ENCODE measurements at regions not wholly inside any gene's neighbourhood (a gene's known extent, or its start where the extent isn't known, plus 50 kb on each side); places are given as distances from the start of the nearest gene placed in this dataset.
"Not testable (repeated sequence)": the region's sequence is repeated elsewhere in the genome, so short reads cannot be mapped to it uniquely, and the experiment has no call there.

DNA sequence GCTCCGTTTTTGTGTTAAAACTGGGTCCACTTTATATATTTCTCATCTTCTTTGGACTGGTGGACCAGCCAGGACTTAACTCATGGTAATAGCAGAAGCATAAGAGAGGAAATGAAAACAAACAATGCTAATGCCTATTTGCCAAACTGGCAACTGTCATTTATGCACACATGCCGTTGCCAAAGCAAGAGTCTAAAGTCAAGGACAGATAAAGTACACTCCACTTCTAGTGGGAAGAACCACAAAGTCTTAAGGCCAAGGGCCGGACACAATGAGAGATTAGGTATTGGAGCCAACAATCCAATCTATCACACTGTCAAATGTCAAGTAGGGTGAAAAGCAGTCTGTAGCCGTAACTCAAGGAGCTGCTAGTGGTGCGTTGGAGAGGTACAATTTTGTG lies 157.7 kb downstream of the LYPLAL1 start:
- H3K4me3 ChIP-seq: no peak overlapping the region
- H3K27ac ChIP-seq: no peak overlapping the region

DNA sequence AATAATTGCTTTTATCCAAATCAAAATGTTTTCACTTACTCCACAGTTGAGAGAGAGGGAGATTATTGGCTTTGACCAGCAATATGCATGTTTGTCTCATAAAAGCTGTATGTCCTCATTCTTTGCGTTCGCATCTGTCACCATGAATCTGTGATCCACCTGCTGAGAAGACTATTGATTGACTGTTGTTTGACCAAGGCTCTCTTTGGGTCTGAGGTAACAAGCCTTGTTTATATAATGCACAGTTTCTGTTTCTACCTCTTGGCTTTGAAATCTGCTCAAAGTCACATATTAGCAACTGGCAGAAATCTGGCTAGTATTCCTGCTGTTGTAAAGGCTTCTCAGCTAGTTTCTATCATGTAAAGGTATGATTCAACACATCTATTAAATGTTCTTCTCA lies 157.0 kb downstream of the LYPLAL1 start:
- Histone ChIP-seq H3K27ac (no peak overlapping the region), H3K4me3 (no peak overlapping the region)

DNA sequence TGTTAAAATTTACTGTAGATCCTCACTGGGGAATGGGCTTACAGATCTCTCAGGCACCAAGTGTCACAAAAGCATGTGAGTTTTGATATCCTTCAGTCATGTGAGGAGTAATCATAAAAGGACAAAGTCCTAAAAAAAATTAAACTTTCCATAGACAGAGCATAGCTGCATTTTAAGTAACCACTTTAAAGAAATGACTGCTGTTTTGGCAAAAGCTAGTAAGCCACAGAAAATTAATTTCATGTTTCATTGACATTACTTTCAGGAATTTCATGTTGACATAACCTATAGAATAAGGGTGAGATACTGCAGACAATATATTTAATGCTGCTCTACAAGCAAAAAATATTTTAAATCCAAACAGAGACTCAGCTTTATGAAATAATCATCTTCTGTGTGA lies 156.3 kb downstream of the LYPLAL1 start:
- Histone ChIP-seq H3K4me3 (no peak overlapping the region), H3K27ac (no peak overlapping the region)

DNA sequence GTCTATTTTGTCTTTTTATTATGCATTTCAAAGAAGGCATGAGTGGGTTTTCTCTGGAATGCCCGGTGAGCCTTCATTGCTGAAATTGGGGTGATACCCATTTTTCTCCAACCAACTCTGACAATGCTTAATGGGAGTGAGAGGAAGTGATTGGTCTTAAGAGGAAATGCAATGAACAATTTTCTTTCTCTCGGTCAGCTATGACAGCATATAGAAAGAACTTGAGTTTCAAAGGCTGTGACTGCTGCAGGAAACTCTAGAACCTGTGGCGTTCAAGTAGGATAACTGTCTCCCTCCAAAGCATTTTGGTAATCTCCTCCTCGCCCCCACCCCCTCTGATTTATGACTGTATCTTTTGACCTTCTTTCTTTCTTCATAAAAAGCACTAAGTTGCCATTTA lies 155.9 kb downstream of the LYPLAL1 start:
- no peak overlapping the region for H3K27ac ChIP-seq

DNA sequence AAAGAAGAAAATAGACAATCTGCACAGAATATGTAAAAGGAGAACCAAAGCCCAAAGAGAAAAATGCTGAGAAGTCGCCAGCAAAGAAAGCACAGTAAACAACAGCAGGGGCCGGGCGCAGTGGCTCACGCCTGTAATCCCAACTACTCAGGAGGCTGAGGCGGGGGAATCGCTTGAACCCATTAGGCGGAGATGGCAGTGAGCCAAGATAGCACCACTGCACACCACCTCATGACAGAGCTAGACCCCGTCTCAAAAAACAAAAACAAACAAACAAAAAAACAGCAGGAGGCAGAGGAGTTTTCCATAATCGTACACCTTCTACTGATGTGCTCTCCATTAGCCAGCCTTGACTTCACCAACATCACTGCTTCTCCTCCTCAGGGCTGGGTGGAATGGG lies 153.2 kb downstream of the LYPLAL1 start:
- Histone ChIP-seq H3K27ac (no peak overlapping the region), H3K4me3 (no peak overlapping the region)

More for the DNA sequence above, 155.9 kb downstream of the LYPLAL1 start:
- H3K4me3 ChIP-seq: no peak overlapping the region

DNA sequence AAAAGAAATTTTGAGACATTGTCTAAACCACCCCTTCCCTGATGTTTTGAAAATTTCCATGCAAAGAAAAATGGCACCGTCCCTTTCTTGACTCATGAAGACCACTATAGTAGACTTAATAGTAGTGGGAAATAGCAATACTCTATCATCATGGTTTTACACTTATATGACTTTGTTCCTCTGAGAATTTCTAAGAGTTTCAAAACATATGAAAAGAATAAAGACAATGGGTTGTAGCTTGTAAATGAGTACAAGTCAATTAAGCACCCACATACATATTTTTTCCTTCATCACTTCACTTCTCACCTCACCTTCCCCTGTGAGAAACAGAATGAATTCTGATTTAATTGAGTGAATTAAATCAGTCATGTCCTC lies 151.7 kb downstream of the LYPLAL1 start:
- no peak overlapping the region for H3K27ac ChIP-seq
- H3K4me3 ChIP-seq: no peak overlapping the region

DNA sequence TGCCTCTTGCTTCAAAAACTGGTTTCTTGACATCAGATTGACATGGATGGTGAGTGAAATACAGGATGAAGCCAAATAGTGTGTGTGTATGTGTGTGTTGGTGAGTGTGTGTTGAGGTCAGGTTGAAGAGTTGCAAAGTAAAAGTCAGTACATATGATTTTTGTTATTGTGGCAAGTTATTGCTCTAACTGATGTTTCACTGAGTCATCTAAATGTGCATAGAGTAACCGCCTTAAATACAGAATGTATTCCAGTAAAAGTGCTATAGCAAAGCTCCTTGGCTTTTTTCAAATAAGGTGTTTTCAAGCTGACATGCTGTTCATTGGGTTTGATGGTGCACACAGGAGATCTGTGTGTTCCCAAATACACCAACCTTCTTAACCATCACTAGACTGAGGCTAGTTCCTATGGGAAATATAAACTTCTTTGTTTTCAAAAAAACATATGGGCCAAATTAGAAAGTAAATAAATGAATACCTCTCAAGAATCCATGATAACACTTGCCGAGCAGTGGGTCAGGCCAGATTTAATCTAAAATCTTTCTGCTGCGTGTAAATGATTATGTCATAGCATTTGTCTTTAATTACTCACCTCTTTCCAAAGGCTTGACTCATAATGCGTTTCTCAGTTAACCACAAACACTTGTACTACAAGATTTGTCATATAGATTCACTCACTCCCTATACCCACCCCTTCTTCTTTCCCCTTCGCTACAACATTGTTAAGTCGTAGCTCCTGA lies 151.1 kb downstream of the LYPLAL1 start:
- no peak overlapping the region for H3K27ac ChIP-seq
- no peak overlapping the region for H3K4me3 ChIP-seq

DNA sequence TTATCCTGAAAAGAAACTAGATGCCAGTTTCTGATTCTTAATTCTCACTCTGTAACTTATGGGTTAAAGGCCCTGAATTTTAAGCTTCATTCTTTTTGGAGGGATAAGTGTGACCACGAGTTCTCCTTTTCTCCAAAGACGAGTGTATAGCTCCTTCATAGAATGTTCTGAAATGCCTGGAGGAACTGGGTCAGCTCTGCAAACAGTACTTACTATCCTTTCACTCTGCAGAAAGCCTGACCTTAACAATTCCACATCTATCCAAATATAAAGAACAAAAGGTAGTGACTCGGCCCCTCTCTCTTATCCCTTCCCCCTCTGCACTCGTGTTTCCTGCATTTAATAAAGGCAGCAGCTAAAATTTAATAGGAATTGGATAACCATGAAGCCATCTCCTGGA lies 150.5 kb downstream of the LYPLAL1 start:
- Histone ChIP-seq H3K27ac (peak overlapping the region in 1 of 21 experiments; percentile 24), H3K4me3 (no peak overlapping the region)

DNA sequence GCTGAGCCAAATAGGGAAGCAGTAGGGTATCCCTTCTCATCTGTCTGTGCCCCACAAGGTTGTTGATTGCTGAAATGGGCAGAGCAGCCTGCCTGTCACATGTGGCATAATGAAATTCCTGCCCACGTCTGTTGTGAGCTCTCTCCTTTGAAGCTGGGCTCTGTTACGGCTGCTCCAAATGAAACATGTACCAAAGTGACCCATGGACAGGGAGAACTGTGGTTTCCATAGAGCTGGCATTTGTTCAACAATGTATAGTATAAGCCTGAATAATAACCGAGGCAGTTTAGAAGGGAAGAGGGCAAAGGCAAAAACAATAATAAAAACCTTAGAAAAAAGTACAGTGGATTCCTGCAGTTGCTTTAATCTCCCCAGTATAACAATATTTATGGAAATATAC lies 149.7 kb downstream of the LYPLAL1 start:
- Histone ChIP-seq H3K4me3 (no peak overlapping the region), H3K27ac (no peak overlapping the region)

DNA sequence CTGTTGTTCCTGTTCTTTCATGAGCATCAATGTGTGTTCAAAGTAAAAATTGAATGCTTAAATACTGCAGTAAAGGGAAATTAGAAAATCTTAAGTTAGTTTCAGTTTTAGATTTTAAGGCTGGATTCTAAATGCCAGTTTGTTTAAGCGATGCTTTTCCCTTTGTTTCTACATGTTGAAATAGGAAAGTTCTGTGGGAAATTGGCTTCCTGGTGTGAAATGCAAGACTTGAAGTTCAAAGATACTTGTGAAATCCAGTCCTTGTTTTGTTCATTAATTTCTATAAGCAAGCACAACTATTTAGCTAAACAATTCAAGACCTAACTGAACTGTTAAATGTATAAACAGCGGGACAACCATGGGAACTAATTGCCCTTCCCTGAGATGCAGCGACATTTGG lies 149.1 kb downstream of the LYPLAL1 start:
- Histone ChIP-seq H3K4me3 (no peak overlapping the region), H3K27ac (no peak overlapping the region)

DNA sequence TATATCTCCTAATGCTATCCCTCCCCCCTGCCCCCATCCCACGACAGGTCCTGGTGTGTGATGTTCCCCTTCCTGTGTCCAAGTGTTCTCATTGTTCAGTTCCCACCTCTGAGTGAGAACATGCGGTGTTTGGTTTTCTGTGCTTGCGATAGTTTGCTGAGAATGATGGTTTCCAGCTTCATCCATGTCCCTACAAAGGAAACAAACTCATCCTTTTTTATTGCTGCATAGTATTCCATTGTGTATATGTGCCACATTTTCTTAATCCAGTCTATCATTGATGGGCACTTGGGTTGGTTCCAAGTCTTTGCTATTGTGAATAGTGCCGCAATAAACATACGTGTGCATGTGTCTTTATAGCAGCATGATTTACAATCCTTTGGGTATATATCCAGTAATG lies 146.9 kb downstream of the LYPLAL1 start:
- H3K4me3 ChIP-seq, H3K27ac ChIP-seq: not testable (repeated sequence)

DNA sequence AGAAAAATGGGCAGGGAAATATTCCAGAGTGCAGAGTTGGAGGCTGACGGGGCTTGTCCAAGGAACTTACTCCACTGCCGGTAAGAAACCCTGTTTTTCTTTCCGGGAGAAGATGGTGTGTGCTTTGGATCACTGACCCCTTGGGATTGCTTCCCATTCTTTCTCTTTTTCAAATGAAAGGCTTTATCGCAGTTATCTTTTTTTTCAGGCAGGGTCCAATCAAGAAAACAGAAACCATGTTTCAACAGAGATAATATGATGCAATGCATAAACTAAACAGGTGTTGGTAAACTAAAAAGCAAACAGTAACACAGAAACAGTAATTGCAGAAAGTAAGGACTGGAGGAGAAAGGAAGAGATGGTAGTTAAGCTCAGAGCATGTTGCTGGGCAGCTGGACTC lies 145.1 kb downstream of the LYPLAL1 start:
- Histone ChIP-seq H3K27ac (no peak overlapping the region), H3K4me3 (no peak overlapping the region)

DNA sequence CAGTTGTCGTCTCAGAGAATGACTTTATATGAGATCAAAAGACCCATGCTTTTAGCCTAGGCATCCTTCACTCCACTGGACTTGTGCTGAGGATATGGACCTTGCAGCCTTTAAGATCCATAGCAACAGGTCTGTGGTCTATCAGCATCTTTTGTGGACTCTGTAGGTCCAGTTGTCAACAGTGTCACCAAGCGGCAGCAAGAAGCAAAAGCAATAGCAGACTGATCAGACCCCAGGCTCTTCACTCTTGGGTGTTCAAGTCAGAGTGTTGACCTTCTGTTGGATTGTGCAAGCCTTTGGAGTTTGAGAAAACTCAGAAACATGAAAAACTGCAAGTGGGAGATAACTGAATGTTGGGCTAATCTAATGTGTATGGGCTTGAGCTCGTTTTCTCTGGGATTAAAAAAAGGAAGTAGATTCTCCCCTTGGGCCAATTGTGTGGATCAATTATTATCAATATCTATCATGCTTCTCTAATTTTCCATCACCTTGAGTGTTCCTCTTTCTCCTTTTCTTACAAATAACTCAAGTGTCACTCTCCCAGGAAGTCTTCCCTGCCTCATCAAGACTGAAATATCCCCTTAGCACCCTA lies 144.2 kb downstream of the LYPLAL1 start:
- no peak overlapping the region for H3K27ac ChIP-seq
- no peak overlapping the region for H3K4me3 ChIP-seq

DNA sequence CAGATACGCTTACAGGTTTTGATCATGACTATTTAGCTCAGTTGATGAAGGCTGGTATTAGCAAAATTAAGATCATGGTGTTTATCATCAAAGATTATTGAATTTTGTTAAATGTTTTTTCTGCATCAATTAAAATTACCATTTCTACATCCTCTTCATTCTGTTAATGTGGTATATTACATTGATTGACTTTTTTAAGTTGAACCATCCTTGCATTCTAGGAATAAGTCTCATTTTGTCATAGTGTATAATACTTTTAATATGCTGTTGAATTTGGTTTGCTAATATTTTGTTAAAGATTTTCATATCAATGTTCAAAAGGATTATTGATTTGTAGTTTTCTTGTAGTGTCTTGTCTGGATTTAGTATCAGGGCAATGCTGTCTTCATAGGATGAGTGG lies 142.4 kb downstream of the LYPLAL1 start:
- Histone ChIP-seq H3K27ac (no peak overlapping the region), H3K4me3 (no peak overlapping the region)

DNA sequence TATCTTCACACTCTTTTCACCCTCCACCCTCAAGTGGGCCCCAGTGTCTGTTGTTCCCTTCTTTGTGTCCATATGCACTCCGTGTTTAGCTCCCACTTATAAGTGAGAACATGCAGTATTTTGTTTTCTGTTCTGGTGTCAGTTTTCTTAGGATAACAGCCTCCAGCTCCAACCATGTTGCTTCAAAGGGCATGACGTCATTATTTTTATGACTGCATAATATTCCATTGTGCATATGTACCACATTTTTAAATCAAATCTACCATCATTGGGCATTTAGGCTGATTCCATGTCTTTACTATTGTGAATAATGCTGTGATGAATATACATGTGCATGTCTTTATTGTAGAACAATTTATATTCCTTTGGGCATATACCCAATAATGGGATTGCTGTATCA lies 140.3 kb downstream of the LYPLAL1 start:
- Histone ChIP-seq H3K27ac (no peak overlapping the region), H3K4me3 (no peak overlapping the region)

DNA sequence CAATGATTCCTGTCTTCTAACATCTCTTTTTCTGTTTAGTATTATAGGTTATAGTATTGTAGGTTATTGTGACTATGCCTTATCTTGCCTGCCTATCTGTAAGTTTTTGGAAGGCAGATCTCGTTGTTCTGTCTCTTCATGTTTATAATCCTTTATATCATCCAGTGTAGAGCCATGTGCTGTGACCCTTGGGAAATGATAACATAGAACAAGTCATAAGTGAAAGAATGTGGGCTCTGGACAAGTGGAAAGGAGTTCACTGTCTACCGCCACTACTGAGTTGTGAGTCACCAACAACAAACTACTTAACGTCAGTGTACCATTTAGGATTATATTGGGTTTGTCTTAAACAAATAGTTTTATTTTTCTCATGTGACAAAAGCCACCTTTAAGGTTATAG lies 139.3 kb downstream of the LYPLAL1 start:
- H3K4me3 ChIP-seq: no peak overlapping the region
- H3K27ac ChIP-seq: no peak overlapping the region

DNA sequence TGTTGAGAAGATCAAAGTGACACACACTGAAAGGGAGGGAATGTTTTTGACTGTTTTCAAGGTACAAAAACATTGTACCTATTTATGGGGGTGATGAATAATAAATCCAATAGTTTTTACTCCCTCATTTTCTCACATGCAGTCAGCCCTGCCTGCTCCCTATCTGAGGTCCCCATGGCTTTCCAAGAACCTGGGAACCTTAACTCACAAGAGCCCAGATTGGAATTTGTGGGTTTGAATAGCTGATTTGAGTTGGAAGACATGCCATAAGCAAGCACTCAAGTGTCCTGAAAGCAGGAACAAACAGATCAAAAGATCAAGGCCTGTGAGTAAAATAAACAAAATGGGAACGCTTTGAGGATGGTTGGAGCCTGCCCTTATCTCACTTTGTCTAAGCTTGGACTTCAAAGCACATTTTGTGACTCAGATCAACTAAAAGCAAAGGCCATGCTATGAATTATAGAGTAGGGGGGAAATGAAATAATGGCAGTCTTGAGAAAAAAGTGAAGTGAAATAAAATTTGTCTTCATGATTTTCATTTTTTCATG lies 136.6 kb downstream of the LYPLAL1 start:
- H3K27ac ChIP-seq: no peak overlapping the region
- H3K4me3 ChIP-seq: no peak overlapping the region

DNA sequence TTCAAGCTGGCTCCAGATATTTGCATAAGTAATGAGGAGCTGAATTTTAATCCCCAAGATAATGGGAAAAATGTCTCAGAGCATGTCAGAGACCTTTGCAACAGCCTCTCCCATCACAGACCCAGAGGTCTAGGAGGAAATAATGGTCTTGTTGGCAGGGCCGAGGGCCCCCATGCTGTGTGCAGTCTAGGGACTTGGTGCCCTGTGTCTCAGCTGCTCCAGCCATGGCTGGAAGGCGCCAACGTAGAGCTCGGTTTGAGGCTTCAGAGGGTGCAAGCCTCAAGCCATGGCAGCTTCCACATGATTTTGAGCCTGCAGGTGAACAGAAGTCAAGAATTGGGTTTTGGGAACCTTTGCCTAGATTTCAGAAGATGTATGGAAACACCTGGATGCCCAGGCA lies 134.7 kb downstream of the LYPLAL1 start:
- H3K27ac ChIP-seq: no peak overlapping the region
- H3K4me3 ChIP-seq: no peak overlapping the region

DNA sequence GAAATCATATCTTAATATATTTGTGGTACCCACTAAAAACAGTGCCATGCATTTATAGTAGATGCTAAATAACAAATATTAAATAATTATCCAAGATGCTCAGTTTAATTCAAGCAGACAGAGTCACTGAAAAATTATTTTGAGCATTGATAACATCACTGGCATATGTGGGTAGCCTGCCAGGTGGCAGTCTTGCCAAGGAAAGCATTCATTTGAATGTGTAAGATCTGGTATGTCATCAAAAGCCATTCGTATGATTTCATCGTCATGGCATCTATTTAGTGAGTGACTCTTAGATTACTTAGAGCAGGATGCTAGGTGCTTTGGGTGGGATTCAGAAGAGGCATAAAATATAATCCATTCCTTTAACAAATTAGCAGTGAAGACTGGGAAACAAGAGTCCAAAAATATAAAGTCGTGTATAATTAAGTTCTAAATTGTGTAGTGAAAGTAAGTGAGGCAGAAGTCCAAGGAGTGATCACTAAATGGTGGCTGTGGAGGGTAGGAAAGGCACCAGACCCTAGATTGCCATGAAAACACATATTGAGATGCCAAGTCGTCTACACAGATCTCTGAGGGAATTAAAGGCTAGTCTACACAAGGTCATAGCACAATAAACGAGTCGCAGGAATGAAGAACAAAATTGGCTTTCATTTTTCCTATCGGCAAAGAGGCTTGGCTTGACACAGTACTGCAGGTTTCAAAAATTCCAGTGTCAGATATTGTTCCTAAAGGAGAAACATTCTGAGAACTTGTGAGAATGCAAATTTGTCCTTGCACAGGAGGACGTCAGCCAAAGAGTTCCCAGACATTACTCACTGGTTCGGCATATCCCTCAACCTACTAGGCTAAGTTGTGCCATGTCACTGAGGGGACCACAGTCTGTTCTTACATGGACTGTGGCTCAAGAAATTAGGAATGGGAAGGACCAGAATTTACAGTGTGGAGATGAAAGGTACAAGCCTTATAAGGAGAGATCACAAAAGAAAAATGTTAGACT lies 130.8 kb downstream of the LYPLAL1 start:
- Histone ChIP-seq H3K27ac (no peak overlapping the region), H3K4me3 (no peak overlapping the region)

DNA sequence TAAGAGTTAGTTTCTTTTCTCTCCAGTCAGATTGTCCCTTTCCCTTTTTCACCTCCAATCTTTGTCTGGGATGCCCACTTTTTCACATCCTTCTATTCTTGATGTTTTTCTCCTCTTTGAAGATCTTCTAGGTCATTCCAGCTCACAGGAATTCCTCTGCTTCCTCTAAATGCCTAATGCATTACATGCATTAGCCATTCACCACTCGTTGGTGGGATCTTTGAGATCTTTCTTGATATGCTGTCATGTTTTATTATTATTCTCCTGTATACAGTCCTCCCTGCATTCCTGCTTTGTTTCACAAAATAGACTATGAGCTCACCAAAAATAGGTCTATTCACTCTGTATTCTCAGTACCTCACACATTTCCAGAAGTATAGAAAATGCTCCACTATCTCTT lies 129.0 kb downstream of the LYPLAL1 start:
- Histone ChIP-seq H3K4me3 (no peak overlapping the region), H3K27ac (no peak overlapping the region)

DNA sequence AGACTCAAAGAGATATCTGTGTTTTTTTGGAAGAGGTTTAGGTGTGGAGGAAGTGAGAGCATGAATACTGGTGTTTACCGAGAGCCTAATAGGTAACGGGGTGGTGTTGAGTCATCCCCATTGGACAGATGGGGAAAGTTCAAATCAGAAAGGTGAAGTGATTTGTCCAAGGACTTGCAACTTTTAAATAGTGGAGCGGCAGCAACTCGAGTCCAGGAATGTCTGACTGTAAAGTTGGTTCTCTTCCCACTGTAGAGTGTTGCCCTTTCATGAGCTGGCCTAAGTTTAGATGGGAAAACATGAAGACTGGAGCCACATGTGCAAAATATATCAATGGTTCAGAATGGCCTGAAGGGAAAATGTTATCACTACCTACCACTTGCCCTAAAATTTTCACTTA lies 125.7 kb downstream of the LYPLAL1 start:
- Histone ChIP-seq H3K4me3 (no peak overlapping the region), H3K27ac (no peak overlapping the region)
